Glomerular visceral epithelial cell (primary cell): ENCODE measurements at regions not wholly inside any gene's neighbourhood (a gene's known extent, or its start where the extent isn't known, plus 50 kb on each side); places are given as distances from the start of the nearest gene placed in this dataset.

Experiments
- DNase-seq: peaks from one replicate; pipeline ENCODE4 v3.0.0-alpha.2; 2016; ENCODE audit errors: extremely low spot score

DNA sequence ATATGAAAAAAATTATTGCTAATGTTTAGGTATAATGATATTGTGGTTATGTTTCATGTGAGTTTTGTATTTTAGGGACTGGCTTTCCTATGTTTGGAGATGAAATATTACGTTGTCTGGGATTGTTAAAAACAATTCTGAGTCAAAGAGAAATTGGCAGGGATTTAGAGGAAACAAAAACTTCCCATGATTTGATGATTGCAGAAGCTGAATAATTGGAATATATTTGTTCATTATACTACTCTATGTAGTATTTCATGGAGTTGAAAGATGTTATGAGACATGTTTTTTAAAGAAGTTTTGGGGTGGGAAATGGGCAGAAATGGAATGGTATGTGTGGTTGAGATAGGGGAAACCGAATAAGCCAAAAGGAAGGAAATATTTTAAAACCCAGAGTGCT is 1392.9 kb downstream of the EFNB2 start:
- no peak for DNase-seq

DNA sequence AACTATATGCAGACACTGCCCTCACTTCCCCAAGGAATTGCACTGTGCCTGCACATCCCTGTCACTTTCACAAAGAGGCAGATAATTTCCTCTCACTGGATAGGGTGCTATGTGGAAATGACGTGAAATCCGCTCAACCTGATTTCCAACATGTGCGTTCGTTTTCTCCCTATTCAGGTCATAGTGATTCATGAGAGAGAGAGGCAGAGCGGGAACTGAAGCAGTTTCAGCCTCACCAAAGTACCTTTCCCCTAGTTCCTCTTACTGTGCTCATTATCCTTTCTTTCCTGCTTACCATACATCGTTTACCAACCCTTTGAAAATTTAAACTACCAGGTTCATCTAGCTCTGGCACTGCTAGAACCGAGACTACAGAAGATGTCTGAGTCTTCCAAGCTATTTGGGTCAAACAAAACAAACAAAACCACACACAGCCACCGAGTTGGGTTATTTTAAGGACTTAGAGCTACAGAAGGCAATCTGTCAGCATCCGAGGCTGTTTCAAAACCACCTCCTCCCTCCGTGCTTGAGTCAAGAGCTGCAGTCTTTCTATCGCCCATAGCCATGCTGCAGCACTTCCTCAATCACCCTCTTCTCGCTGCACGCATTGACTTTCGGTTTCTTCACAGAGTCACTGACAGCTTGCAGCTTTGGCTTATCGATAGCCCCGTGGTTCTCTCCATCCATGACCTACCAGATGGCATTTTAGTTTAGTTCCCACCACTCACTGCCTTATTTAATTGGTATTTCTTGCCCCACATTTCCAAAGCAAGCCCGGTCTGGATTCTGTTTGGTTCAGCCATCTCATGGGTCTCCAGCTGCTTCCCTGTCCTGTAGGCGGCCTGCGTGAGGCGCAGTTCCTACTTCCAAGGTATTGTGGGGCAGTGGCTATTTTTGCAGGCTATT is 1395.8 kb downstream of the EFNB2 start:
- DNase-seq, result no peak

DNA sequence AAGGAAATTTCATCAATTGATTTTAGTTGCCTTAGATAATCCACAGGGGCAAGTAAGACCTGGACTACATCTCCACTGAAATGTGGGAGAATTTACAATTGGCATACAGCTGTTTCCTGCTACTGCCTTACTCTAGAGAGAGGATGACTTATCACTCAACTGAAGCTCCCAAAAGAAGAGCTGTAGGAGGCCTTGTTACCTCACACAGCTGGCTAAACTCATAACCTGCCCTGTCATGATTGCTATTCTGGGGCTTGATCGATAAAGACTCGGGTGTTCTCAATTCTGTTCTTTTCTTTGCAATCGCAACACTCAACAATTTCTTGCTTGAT is 1396.4 kb downstream of the EFNB2 start:
- DNase-seq, result no peak

DNA sequence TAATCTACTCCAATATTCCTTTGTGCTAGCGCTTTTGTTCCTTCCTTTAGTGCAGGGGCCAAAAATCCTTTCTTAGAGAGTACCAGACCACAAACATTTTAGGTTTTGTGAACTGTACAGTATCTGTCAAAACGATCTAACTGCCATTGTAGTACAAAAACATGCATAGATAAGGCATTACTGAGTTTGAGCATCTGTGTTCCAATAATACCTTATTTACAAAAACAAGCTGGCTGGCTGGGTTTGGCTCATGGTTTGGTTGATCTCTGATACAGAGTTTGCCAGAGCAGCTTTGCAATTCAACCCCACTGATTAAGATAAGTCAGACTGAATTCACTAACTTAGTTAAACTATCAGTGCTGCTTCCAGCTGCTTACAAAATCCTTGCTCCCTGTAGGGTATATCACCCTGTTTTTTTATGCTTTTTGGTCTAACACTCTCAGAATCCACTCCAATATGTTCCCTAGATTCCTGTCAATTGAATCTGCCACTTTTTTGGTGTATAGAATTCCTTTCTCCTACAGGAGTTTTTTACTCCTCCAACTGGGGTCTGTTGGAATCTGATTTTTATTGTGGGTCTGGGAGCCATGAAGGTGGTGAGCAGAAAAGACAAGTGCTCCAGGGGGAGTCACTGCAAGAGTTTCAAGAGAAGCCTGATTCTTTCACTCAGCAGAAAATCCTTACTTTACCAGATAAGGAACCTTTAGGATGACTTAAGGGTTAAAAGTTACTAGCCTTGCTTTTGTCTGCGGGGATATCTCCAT is 1399.4 kb downstream of the EFNB2 start:
- DNase-seq, result no peak

DNA sequence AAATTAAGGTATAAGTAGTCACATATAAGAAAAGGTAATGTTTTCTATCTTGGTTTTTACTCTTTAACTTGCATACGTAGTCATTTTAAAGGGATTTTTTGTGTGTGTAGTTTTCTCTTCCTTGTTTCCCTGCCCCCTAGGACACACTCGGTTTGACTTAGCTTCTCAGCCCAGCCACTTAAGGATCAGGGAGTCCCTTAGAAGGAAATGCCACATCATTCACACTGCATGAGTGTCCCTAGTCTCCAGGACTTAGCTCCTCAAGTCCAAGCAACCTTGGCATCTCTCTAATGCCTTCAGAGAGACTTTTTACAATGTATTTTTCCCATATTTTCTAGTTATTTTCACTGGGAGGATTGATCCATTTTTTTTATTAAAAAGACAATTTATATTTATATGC is 1407.7 kb downstream of the EFNB2 start:
- no peak for DNase-seq

DNA sequence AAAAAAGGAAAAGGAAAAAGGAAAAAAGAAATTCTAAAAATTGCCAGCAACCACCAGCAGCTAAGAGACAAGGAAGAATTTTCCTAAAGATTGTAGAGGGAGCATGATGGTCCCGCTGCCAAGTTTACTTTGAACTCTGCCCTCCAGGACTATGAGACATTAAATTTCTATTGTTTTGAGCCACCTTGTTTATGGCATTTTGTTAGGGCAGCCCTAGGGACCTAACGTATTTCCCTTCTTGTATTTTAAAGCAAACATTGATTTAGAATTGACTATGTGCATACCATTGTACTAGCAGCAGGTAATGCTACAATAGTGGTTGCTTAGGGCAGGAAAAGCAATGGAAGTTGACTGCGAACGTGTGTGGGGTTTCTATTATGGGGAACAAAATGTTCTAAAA is 1414.2 kb downstream of the EFNB2 start:
- DNase-seq, result no peak

DNA sequence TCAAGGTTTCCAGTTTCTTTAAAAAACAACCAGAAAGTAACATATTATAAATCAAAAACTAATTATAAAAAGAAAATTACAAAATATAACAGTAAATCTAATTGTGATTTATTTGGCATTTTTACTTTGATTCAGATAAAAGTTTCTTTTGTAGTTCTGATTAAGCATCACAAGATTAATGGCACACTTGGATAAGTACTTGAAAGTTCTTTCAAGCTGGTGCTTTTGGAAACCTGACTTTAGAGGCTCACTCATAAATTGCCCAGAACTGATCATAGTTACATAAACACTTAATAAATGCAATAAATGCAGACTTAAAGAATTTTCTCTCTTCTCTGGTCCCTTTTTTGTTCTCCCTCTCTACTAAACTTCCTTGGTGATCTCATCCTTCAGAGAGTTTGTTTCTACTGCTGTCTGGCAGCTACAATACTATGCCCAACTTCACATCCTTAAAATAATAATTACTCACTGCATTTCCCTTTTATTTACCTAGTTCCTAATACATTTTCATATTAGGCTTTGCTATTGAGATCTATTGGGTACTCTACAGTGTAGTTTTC is 1417.0 kb downstream of the EFNB2 start:
- DNase-seq, result no peak

DNA sequence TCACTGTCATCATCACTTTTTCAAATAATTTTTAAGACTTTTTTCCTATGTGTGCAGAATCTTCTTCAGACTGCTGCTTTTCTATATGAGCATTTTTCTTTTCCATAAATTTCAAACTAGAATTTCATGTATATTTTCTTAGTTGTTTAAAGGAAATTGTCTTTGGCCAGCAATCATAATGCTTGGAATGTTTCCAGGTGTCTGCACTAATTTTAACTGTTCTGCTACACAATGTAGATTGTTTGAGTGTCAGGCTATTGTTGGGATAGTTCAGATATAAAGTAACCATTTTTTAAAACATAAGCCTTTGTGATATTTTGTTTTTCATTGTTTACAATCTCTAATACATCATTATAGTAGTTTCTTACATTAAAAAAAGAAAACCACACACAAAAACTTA is 1418.5 kb downstream of the EFNB2 start:
- DNase-seq, result no peak

DNA sequence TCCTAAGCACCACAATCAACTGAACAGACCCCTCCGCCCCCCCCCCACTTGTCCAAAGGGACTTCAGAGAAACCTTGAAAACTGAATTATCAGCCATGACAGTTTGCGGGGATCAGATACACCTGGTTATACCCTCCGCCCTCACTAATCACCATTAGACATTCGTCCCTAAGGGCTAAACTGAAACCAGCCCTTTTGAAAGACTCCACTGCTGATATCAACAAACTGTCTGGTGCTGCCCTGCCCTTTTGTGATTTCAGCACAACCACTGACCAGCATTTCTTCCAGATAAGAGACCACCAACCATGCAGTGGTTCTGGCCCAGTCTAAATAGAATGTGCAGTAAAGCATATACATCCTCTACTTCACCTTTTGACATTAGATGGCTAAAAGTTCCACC is 1422.9 kb downstream of the EFNB2 start:
- no peak for DNase-seq

DNA sequence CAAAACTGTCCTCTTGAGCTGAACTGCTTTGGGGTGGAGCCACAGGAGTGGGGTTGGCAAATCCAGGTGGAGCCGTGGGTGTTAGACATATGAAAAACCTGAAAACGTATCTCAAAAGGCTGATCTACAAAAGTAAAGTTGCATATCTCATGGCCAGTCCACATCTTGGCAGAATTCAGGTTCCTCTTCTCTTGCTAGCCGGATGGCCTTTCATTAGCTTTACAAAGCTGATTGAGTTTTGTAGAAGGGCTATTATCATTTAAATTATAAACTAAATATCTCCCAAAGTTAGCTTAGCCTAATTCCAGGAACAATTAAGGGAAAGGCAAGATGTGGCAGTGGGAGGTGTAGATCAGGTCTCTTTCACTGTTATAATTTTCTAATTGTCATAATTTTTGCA is 1427.7 kb downstream of the EFNB2 start:
- DNase-seq, result no peak

DNA sequence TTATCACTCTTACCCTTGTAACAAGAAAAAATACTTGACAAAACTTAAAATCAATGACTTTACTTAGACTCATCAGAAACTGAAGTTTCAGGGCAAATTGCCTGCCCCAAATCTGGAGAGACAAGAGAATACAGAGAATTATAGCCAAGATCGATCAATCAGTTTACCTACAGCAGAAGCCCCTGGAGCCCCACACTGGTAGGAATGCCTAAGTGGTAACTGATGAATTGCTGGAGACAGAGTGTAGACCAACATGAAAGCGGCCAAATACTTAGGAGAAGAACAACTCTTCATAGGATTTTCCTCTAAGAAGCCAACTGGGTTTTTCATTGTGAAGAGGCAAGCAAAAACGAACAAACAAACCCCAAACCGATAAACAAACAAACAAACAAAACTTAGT is 1430.0 kb downstream of the EFNB2 start:
- no peak for DNase-seq

DNA sequence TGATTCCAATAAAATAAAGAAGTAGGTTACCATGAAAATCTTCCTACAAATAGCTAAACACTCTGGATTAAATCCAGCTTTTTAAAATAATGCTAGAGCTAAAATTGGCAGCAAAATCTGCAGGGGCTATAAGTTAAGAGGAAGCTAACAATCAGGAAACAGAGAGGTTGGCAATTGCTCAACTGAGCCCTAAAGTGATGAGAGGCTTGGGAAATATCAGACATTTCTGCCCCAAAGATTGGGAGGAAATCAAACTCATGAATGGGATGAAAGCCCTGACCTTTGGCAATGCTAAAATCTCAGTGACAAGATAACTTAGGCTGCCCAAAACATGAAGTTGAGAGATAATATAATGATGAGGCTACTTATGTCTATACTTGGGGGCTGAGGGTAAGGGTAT is 1437.9 kb downstream of the EFNB2 start:
- no peak for DNase-seq

DNA sequence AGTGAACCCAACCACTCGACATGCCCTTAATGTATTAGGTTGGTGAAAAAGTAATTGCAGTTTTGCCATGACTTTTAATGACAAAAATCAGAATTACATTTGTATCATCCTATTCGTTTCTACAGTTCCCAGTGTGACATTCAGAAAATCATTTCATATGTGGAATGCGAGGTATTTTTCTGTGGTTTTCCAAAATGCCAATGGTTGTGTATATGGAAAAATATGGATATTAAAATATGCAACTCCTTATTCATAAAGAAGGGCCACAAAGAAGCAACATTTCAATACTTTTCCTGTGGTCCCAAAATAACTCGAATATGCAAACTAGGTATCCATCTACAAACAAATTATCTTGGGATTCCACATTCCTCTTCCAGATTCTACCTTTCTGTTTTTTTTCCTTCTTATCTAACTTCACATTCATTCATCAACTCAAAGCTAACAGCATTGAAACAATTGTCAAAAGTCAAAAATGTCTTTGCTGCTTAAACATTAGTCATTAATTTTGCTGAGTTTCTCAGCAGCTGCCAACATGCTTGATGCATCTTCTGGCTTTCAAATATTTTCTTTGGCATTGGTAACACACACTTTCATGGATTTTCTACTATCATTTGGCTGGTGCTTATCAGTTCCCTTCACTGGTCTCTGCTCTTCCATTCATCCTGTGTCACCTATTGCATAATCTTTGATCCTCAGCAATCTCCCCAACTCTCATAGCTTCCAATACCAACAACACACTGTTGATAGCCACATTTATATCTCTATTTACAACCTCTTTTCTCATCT is 1445.4 kb downstream of the EFNB2 start:
- DNase-seq, result no peak

DNA sequence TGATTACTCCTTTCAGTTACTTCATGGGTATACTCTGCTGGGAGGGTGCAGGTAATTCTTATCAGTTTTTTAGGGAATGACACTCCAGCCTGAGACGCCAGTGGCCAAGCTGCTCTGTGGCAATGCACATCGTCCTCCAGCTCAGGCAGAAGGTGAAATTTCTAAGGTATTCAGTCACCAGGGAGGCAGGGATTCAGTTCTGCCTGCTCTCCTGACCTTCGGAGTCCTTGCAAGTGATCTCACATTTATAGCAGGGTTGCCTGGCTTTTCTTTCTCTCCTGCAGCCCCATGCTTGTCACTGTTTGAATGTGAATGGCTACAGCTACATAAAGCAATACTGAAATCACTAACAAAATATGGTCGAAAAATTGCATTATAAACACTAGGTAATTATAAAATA is 1447.5 kb downstream of the EFNB2 start:
- DNase-seq, result no peak

DNA sequence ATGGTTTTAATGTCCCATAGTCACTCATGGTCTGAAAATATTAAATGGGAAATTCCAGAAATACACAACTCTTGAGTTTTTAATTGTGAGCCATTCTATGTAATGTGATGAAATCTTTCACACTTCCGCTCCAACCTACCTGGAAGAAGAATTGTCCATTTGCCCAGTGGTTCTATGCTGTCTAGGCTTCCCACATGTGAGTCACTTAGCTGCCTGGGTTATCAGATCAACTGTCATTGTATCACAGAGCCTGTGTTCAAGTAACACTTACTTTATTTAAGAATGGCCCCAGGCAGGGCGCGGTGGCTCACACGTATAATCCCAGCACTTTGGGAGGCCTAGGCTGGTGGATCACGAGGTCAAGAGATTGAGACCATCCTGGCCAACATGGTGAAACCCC is 1450.5 kb downstream of the EFNB2 start:
- DNase-seq, result no peak

DNA sequence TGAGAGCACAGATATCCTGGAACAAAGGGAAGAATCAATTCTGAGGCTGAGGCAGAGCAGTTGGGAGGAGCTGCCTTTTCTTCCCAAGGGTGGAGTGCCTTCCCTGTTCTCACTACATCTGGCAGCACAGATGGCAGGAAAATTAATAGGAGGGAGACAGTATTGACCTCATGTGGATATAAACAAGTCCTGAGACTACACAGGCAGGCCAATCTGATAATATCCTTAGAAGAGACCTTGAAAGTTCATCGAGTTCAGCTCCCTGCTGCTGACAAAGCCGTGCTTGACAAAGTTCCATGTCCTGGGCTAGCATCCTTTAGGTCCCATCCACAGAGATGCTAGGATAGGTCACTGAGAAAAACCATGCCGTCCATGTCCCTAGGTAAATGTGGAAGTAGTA is 1451.5 kb downstream of the EFNB2 start:
- DNase-seq, result no peak

DNA sequence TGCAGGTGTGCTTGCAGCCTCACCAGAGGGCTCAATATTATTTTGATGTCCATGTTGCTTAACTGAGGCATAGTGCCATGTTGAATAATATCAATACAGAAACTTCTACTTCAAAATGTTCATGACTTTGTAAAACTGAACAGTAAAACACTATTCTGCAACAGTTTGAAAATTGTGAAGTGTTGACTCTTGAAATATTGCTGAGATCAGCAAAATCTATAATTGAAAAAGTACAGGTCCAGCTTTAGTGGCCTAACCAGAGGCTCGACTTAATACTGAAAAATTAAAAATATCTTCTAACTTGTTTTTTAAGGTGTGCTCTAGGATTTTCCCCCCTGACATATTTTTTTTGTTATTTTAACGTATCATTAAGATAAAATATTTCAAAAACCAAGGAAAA is 1460.7 kb downstream of the EFNB2 start:
- no peak for DNase-seq

DNA sequence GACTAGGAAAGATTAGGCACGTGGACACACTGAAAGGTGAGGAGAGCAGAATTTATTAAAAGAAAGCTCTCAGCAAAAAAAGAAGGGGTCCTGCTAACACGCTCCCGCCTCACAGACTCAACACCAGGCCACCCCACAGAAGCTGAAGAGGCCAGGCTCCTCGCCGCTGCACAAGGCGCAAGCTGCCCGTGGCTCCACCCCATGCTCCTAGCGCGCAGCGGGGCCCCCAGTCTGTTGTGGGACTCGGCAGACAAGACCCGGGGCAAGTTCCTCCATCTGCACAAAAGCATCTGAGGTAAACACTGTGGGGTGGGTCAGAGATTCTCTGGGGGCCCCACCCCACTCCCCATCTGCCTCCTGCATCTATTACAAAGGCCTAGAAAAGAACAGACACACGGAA is 1462.4 kb downstream of the EFNB2 start:
- no peak for DNase-seq

DNA sequence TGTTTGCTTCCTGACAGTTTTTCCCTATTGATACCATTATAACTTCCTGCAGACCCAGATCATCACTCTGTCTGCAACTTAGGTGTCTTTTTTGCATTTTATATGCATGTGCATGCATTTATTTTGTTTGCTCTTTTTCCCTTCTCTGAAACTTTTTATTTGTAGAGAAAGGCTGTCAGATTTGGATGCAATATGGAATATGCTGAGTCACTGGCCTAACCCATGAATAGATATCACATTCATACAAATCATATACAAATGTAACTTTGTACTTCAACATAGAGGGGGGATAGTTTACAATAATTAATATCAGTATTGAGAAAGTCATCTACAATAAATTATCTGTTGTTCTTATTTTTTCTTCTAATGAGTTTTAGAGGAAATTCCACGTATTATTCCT is 1465.0 kb downstream of the EFNB2 start:
- DNase-seq, result no peak

DNA sequence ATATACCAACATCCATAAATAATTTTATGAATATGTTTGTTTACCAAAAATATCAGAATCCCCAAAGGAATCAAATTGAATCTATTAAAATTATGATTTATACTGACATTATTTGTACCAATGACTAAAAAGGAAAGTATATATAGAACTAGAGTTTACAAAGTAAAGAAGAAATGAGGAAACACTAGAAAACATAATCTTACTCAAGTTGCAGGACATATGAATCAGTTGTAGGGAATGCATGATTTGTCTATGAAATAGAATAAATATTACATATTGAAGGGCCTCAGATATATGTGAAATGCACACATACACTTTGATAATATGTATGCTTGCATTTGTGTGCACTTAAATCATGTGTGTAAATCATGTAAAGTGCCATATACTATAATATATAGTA is 1466.4 kb downstream of the EFNB2 start:
- no peak for DNase-seq

DNA sequence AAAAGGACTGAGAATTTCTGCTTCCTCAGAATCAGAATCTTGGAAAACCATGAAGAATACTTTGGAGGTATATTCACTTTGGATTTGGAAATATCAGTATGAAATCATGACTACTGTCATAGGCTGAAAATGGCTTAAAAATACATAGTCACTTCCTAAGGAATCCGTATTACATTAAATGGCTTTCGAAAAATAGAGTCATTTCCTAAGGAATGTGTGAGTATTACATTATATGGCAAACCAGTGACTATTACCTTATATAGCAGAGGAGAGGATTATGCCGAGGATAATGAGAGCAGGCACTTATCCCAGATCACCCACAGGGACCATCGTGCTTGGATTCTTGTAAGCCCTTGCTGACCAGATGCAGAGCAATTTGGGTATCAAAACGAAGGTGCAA is 1471.8 kb downstream of the EFNB2 start:
- DNase-seq, result no peak

DNA sequence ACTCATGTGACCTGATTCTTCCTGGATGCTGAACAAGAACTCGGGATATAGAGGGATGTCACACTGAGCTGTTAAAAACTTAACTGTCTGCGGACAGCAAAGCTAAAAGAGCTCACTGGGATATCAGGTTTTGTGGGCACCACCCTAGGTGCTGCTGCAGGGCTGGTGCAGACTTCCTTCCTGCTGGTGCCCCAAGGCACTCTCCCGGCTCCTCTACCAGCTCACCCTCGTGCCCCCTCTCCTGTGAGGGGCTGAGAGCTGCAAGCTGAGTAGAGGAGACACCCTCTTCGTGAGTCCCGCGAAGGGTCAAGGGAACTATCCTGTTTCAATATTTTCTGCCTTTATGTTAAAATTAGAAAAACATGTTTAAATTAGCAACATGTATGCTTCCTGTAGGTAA is 1475.7 kb downstream of the EFNB2 start:
- DNase-seq, result no peak
